Activated CD4-positive, alpha-beta T cell treated with anti-CD3 and anti-CD28 coated beads for 36 hours (primary cell): ENCODE measurements at regions not wholly inside any gene's neighbourhood (a gene's known extent, or its start where the extent isn't known, plus 50 kb on each side); places are given as distances from the start of the nearest gene placed in this dataset.

Experiments
- ATAC-seq: fragments of 200-7000 bp; cut with Tn5 transposase; one replicate; pipeline ENCODE4 v1.10.0; 2021; ENCODE audit warnings: mild to moderate bottlenecking, moderate library complexity
- CTCF ChIA-PET: fragments of 350-600 bp; sonication (Branson Sonifier 250); formaldehyde crosslinking; loops from one replicate; lab custom pipeline; 2021; ENCODE audit warnings: antibody characterized with exemption; lab: Charles Lee
- POLR2A ChIA-PET: fragments of 350-600 bp; sonication (Branson Sonifier 250); formaldehyde crosslinking; loops from one replicate; lab custom pipeline; 2021; ENCODE audit warnings: antibody characterized with exemption, inconsistent platforms; lab: Charles Lee
- DNase-seq: peaks from one replicate; pipeline ENCODE4 v3.0.0-alpha.2; 2020
- H3K27ac Mint-ChIP-seq: one replicate; pipeline ENCODE4 v1.8.0; 2021; ENCODE audit warnings: mixed read lengths
- H3K27me3 Mint-ChIP-seq: one replicate; pipeline ENCODE4 v1.8.0; 2021; ENCODE audit warnings: mixed read lengths
- H3K36me3 Mint-ChIP-seq: one replicate; pipeline ENCODE4 v1.8.0; 2021; ENCODE audit warnings: low read depth, mixed read lengths
- H3K4me1 Mint-ChIP-seq: one replicate; pipeline ENCODE4 v1.8.0; 2021; ENCODE audit warnings: mixed read lengths
- H3K4me3 Mint-ChIP-seq: one replicate; pipeline ENCODE4 v1.8.0; 2021; ENCODE audit warnings: mild to moderate bottlenecking, moderate library complexity, mixed read lengths
- H3K9me3 Mint-ChIP-seq: one replicate; pipeline ENCODE4 v1.8.0; 2021; ENCODE audit warnings: low read depth, mixed read lengths
- intact Hi-C, 2 experiments: fragments of 100-400 bp; cut with DNase I in 1 of 2; cut with micrococcal nuclease in 1 of 2; formaldehyde crosslinking; loops; one replicate each; pipeline versions ENCODE4 v1.14.2 to v1.15.1; 2022 to 2024; cut with DNase I, micrococcal nuclease

- CTCF ChIA-PET, result no interaction called here
Observed at GRCh38 chrX:122856205-122856604, 327.9 kb upstream of the GRIA3 start.

GRCh38 chrX:122857734-122858133 lies 326.3 kb upstream of the GRIA3 start:
- Mint-ChIP-seq H3K4me3 (no peak overlapping the region), H3K27ac (no peak overlapping the region), H3K4me1 (no peaks in the 10 kb centered on the region), H3K36me3 (no peaks in the 10 kb centered on the region), H3K27me3 (no peaks in the 10 kb centered on the region), H3K9me3 (no peaks in the 10 kb centered on the region)
- POLR2A ChIA-PET, result no interaction called here
- ATAC-seq, result no peak
- intact Hi-C loops, result no loop called here
- DNase-seq, result no peak
- CTCF ChIA-PET, result no interaction called here

More at GRCh38 chrX:122856205-122856604, 327.9 kb upstream of the GRIA3 start:
- H3K27me3 Mint-ChIP-seq, result no peaks in the 10 kb centered on the region
- no peak overlapping the region for H3K27ac Mint-ChIP-seq
- H3K9me3 Mint-ChIP-seq, result no peaks in the 10 kb centered on the region
- H3K4me1 Mint-ChIP-seq, result no peaks in the 10 kb centered on the region
- intact Hi-C loops, result no loop called here
- no peak for DNase-seq
- H3K4me3 Mint-ChIP-seq, result no peak overlapping the region
- H3K36me3 Mint-ChIP-seq, result no peaks in the 10 kb centered on the region
- POLR2A ChIA-PET, result no interaction called here
- ATAC-seq, result no peak

GRCh38 chrX:122863067-122863466 lies 321.0 kb upstream of the GRIA3 start:
- H3K27ac Mint-ChIP-seq, result no peak overlapping the region

GRCh38 chrX:122866532-122866931 lies 317.5 kb upstream of the GRIA3 start:
- H3K9me3 Mint-ChIP-seq, result no peaks in the 10 kb centered on the region
- CTCF ChIA-PET, result interaction anchor here (0.6 kb wide), 1 partner anchor 93 kb away, joined by 3 read pairs; no protein-coding TSS in a partner anchor
- POLR2A ChIA-PET, result no interaction called here
- no peaks in the 10 kb centered on the region for H3K36me3 Mint-ChIP-seq
- no peak overlapping the region for H3K4me3 Mint-ChIP-seq
- DNase-seq (no peak), ATAC-seq (no peak)
- no peaks in the 10 kb centered on the region for H3K4me1 Mint-ChIP-seq
- no peak overlapping the region for H3K27ac Mint-ChIP-seq
- no peaks in the 10 kb centered on the region for H3K27me3 Mint-ChIP-seq
- intact Hi-C loops, result no loop called here

More at GRCh38 chrX:122863067-122863466, 321.0 kb upstream of the GRIA3 start:
- ChIA-PET CTCF (no interaction called here), POLR2A (no interaction called here)
- no peaks in the 10 kb centered on the region for H3K27me3 Mint-ChIP-seq
- ATAC-seq, result no peak
- no peak overlapping the region for H3K4me3 Mint-ChIP-seq
- H3K9me3 Mint-ChIP-seq, result no peaks in the 10 kb centered on the region
- DNase-seq, result no peak
- H3K4me1 Mint-ChIP-seq, result no peaks in the 10 kb centered on the region
- no peaks in the 10 kb centered on the region for H3K36me3 Mint-ChIP-seq
- intact Hi-C loops, result no loop called here

DNA sequence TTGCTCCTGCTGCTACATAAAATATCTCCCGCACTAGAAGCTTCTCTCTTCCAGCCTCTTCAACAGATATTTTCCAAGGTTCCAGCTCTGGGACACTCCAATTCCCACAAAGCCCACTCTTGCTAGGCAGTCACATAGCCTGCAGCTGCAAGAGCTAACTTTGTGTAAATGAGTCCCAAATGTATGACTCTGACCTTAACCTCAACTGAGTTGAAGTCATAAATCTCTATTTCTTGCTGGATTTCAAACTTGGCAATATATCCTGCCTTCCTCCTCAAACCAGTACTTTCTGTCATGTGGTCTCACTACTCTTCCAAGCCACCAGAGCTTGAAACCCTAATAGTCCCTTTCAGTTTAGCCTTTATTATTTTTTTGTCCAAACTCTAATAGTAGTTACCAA lies 315.4 kb upstream of the GRIA3 start:
- ATAC-seq (no peak), DNase-seq (no peak)
- POLR2A ChIA-PET, result no interaction called here
- Mint-ChIP-seq H3K27ac (no peak overlapping the region), H3K4me1 (no peaks in the 10 kb centered on the region), H3K9me3 (no peaks in the 10 kb centered on the region), H3K36me3 (no peaks in the 10 kb centered on the region), H3K27me3 (no peaks in the 10 kb centered on the region), H3K4me3 (no peak overlapping the region)
- intact Hi-C loops, result no loop called here
- CTCF ChIA-PET, result no interaction called here

DNA sequence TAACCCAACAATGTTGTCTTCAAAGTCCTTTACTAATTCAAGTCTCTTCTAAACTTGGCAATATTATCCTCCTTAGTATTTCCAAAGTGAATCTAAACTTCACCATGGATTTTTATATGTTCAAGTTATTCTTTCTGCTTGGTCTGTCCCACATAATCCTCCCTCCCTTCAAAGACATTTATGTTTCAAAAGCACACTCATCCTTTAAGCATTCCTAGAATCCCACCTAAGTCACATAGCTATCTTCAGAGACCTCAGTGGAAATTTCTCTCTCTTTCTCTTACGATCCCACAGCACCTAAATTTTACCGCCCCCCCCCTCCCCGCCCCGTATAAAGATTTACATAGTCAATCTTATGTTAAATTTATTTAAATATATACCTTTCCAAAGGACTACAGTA lies 314.9 kb upstream of the GRIA3 start:
- H3K27me3 Mint-ChIP-seq, result no peaks in the 10 kb centered on the region
- DNase-seq, result no peak
- no peak overlapping the region for H3K27ac Mint-ChIP-seq
- no peaks in the 10 kb centered on the region for H3K4me1 Mint-ChIP-seq
- H3K4me3 Mint-ChIP-seq, result no peak overlapping the region
- POLR2A ChIA-PET, result no interaction called here
- H3K36me3 Mint-ChIP-seq, result no peaks in the 10 kb centered on the region
- CTCF ChIA-PET, result no interaction called here
- intact Hi-C loops, result no loop called here
- H3K9me3 Mint-ChIP-seq, result no peaks in the 10 kb centered on the region
- no peak for ATAC-seq

- ChIA-PET POLR2A (no interaction called here), CTCF (no interaction called here)
- no peak overlapping the region for H3K4me3 Mint-ChIP-seq
- no peak overlapping the region for H3K27ac Mint-ChIP-seq
- H3K4me1 Mint-ChIP-seq, result no peaks in the 10 kb centered on the region
- peaks cover 6% of the 10 kb centered on the region for H3K9me3 Mint-ChIP-seq
- DNase-seq (no peak), ATAC-seq (no peak)
- intact Hi-C loops, result no loop called here
- H3K27me3 Mint-ChIP-seq, result no peaks in the 10 kb centered on the region
- no peaks in the 10 kb centered on the region for H3K36me3 Mint-ChIP-seq
Observed at GRCh38 chrX:122878269-122878668, 305.8 kb upstream of the GRIA3 start.

GRCh38 chrX:122880952-122881351 lies 303.1 kb upstream of the GRIA3 start:
- no peak overlapping the region for H3K27ac Mint-ChIP-seq
- no peaks in the 10 kb centered on the region for H3K27me3 Mint-ChIP-seq
- intact Hi-C loops, result no loop called here
- CTCF ChIA-PET, result no interaction called here
- POLR2A ChIA-PET, result no interaction called here
- ATAC-seq (no peak), DNase-seq (no peak)
- no peaks in the 10 kb centered on the region for H3K36me3 Mint-ChIP-seq
- H3K4me1 Mint-ChIP-seq, result no peaks in the 10 kb centered on the region
- no peak overlapping the region for H3K4me3 Mint-ChIP-seq
- H3K9me3 Mint-ChIP-seq, result peaks cover 6% of the 10 kb centered on the region

- CTCF ChIA-PET, result no interaction called here
- no peaks in the 10 kb centered on the region for H3K36me3 Mint-ChIP-seq
- no peak overlapping the region for H3K27ac Mint-ChIP-seq
- no peaks in the 10 kb centered on the region for H3K4me1 Mint-ChIP-seq
- no peak overlapping the region for H3K4me3 Mint-ChIP-seq
- ATAC-seq (no peak), DNase-seq (no peak)
- POLR2A ChIA-PET, result no interaction called here
- intact Hi-C loops, result no loop called here
- H3K9me3 Mint-ChIP-seq, result peaks cover 1% of the 10 kb centered on the region
- H3K27me3 Mint-ChIP-seq, result no peaks in the 10 kb centered on the region
Observed at GRCh38 chrX:122890729-122891128, 293.3 kb upstream of the GRIA3 start.

DNA sequence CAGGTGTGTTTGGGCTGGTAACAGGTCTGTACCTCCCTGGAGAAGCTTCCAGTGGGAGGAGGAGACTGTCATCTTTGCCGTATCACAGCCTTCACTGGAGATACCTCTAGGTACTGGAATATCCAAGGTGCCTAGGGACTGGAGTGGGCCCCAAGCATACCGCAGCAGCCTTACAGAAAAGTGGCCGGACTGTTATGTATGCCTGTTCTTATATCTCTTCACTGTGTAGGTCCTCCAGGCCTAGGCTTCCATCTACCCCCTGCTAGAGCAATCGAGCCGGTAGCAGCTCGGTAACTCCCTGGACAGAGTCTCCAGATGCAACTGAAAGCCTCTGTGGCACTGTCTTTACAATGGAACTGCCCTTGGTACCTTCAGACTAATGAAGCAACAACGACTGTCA lies 277.4 kb upstream of the GRIA3 start:
- intact Hi-C loops, result no loop called here
- Mint-ChIP-seq H3K4me3 (no peak overlapping the region), H3K9me3 (no peaks in the 10 kb centered on the region), H3K27me3 (no peaks in the 10 kb centered on the region), H3K4me1 (no peaks in the 10 kb centered on the region), H3K36me3 (no peaks in the 10 kb centered on the region), H3K27ac (no peak overlapping the region)
- ATAC-seq, result no peak
- no peak for DNase-seq
- CTCF ChIA-PET, result no interaction called here
- POLR2A ChIA-PET, result no interaction called here

GRCh38 chrX:122907375-122907774 lies 276.7 kb upstream of the GRIA3 start:
- no peaks in the 10 kb centered on the region for H3K27me3 Mint-ChIP-seq
- no peak for ATAC-seq
- CTCF ChIA-PET, result no interaction called here
- POLR2A ChIA-PET, result no interaction called here
- H3K4me3 Mint-ChIP-seq, result no peak overlapping the region
- H3K9me3 Mint-ChIP-seq, result no peaks in the 10 kb centered on the region
- H3K36me3 Mint-ChIP-seq, result no peaks in the 10 kb centered on the region
- no peak overlapping the region for H3K27ac Mint-ChIP-seq
- intact Hi-C loops, result no loop called here
- DNase-seq, result no peak
- no peaks in the 10 kb centered on the region for H3K4me1 Mint-ChIP-seq

DNA sequence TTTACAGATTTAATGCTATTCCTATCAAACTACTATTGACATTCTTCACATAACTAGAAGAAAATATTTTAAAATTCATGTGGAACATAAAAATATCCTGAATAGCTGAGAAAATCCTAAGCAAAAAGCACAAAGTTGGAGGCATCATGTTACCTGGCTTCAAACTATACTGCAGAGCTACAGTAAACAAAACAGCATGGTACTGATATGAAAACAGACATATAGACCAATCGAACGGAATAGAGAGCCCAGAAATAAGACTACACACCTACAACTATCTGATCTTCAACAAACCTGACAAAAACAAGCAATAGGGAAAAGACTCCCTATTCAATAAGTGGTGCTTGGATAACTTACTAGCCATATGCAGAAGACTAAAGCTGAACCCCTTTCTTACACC lies 273.4 kb upstream of the GRIA3 start:
- intact Hi-C loops, result no loop called here
- Mint-ChIP-seq H3K4me1 (no peaks in the 10 kb centered on the region), H3K4me3 (no peak overlapping the region), H3K9me3 (no peaks in the 10 kb centered on the region), H3K27me3 (no peaks in the 10 kb centered on the region), H3K27ac (no peak overlapping the region), H3K36me3 (no peaks in the 10 kb centered on the region)
- ChIA-PET POLR2A (no interaction called here), CTCF (no interaction called here)
- ATAC-seq (no peak), DNase-seq (no peak)

- Mint-ChIP-seq H3K36me3 (no peaks in the 10 kb centered on the region), H3K4me1 (no peaks in the 10 kb centered on the region), H3K27ac (no peak overlapping the region), H3K27me3 (no peaks in the 10 kb centered on the region), H3K9me3 (no peaks in the 10 kb centered on the region), H3K4me3 (no peak overlapping the region)
- ChIA-PET CTCF (no interaction called here), POLR2A (no interaction called here)
- DNase-seq (no peak), ATAC-seq (no peak)
- intact Hi-C loops, result no loop called here
Observed at GRCh38 chrX:122913134-122913533, 270.9 kb upstream of the GRIA3 start.
